SK-N-SH treated with all-trans-retinoic acid at 6 μM for 48 hours (cell line): ENCODE measurements at regions not wholly inside any gene's neighbourhood (a gene's known extent, or its start where the extent isn't known, plus 50 kb on each side); places are given as distances from the start of the nearest gene placed in this dataset.

Experiments
- ARNTL ChIP-seq: fragments of 450-650 bp; formaldehyde crosslinking; IDR thresholded peaks from 2 replicates; pipeline ENCODE4 v1.5.0; 2020; ENCODE audit warnings: low read depth, mild to moderate bottlenecking, moderate library complexity, borderline replicate concordance
- BACH2 ChIP-seq: fragments of 250-450 bp; sonication (Bioruptor Pico); IDR thresholded peaks from 2 replicates; pipeline ENCODE4 v1.9.0; 2021; ENCODE audit warnings: mild to moderate bottlenecking, borderline replicate concordance
- CSDC2 ChIP-seq: fragments of 250-450 bp; sonication (Bioruptor Pico); IDR thresholded peaks from 2 replicates; pipeline ENCODE4 v1.5.0; 2020; ENCODE audit warnings: mild to moderate bottlenecking, moderate library complexity
- CSRNP3 ChIP-seq: fragments of 250-450 bp; sonication (Bioruptor Pico); IDR thresholded peaks from 2 replicates; pipeline ENCODE4 v1.5.1; 2021; ENCODE audit warnings: mild to moderate bottlenecking, moderate library complexity
- ESRRG ChIP-seq: fragments of 250-450 bp; sonication (Bioruptor Pico); IDR thresholded peaks from 2 replicates; pipeline ENCODE4 v1.6.1; 2021; ENCODE audit warnings: mild to moderate bottlenecking
- OSR1 ChIP-seq: fragments of 250-450 bp; sonication (Bioruptor Pico); IDR thresholded peaks from 2 replicates; pipeline ENCODE4 v1.8.0; 2022; ENCODE audit warnings: moderate library complexity, mild to moderate bottlenecking, inconsistent platforms
- PATZ1 ChIP-seq: fragments of 250-450 bp; sonication (Bioruptor Pico); IDR thresholded peaks from 2 replicates; pipeline ENCODE4 v1.8.0; 2020; ENCODE audit warnings: mild to moderate bottlenecking, moderate library complexity, borderline replicate concordance
- POU6F1 ChIP-seq: fragments of 250-450 bp; sonication (Bioruptor Pico); IDR thresholded peaks from 2 replicates; pipeline ENCODE4 v1.8.0; 2021; ENCODE audit warnings: low read depth, mild to moderate bottlenecking, moderate library complexity, borderline replicate concordance
- PPARA ChIP-seq: fragments of 250-450 bp; sonication (Bioruptor Pico); IDR thresholded peaks from 2 replicates; pipeline ENCODE4 v1.5.0; 2020; ENCODE audit warnings: mild to moderate bottlenecking, borderline replicate concordance
- RARB ChIP-seq: fragments of 250-450 bp; sonication (Bioruptor Pico); IDR thresholded peaks from 2 replicates; pipeline ENCODE4 v1.8.0; 2021; ENCODE audit warnings: mild to moderate bottlenecking, moderate library complexity
- ZC3H10 ChIP-seq: fragments of 250-450 bp; sonication (Bioruptor Pico); IDR thresholded peaks from 2 replicates; pipeline ENCODE4 v1.5.1; 2021; ENCODE audit warnings: mild to moderate bottlenecking, moderate library complexity
- ZNF565 ChIP-seq: fragments of 450-650 bp; formaldehyde crosslinking; conservative IDR thresholded peaks from 2 replicates; pipeline ENCODE4 v1.5.0; 2020; ENCODE audit warnings: low read depth, mild to moderate bottlenecking, moderate library complexity
- ZNF8 ChIP-seq: fragments of 450-650 bp; formaldehyde crosslinking; IDR thresholded peaks from 2 replicates; pipeline ENCODE4 v1.5.0; 2020; ENCODE audit warnings: mild to moderate bottlenecking, moderate library complexity

- TF ChIP-seq ZNF8 (CRISPR knock-in tag) (no peak), ZNF565 (CRISPR knock-in tag) (no peak), ARNTL (no peak), PATZ1 (CRISPR knock-in tag) (no peak), ESRRG (CRISPR knock-in tag) (no peak), RARB (CRISPR knock-in tag) (no peak), CSRNP3 (no peak), POU6F1 (CRISPR knock-in tag) (no peak), OSR1 (no peak), BACH2 (CRISPR knock-in tag) (no peak), ZC3H10 (no peak), CSDC2 (CRISPR knock-in tag) (no peak), PPARA (CRISPR knock-in tag) (no peak)
Observed at GRCh38 chr2:120669121-120669952, 66.3 kb upstream of the GLI2 start.
